GM19099 (cell line): ENCODE measurements at regions not wholly inside any gene's neighbourhood (a gene's known extent, or its start where the extent isn't known, plus 50 kb on each side); places are given as distances from the start of the nearest gene placed in this dataset.

Experiments
- POLR2A ChIP-seq: IDR thresholded peaks from 3 replicates; pipeline ENCODE4 v1.6.1; 2011; ENCODE audit warnings: low read depth; ENCODE audit not compliant: insufficient read length; ENCODE audit errors: extremely low read depth

DNA sequence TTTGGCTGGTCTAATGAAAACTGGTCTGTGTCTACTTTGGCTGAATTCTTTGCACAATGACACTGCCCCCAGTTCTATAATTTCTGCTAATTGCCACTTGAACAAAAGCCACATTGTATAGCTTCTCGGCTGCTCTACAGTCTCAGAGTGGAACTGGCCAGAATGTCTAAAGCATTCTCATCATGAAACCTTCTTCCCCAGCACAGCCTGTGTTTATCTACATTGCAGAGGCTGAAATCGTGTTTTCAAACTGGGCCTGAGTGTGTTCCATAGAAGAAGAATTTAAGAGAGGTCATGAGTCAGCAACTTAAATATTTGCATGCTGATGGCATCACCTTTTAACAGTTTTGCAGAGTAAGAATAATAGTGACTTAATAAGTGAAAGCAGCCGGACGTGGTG, 177.2 kb downstream of the BUB3 start:
- TF ChIP-seq POLR2A = no peak

DNA sequence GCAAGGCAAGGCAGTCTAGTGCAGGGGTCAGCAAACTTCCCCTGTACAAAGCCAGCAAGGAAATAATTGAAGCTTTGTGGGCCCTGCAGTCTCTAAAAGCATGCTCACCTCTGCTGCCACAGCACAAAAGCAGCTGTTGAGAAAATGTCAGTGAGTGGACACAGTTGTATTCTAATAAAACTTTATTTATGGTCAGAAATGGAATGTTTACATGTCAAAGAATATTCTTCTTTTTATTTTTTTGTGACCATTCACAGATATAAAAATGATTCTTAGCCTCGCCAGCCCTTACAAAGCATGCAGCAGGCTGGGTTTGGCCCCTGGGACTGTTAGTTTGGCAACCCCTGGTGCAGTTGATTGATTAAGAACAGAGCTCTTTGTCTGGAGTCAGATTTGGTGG, 192.4 kb downstream of the BUB3 start:
- no peak for TF ChIP-seq POLR2A

DNA sequence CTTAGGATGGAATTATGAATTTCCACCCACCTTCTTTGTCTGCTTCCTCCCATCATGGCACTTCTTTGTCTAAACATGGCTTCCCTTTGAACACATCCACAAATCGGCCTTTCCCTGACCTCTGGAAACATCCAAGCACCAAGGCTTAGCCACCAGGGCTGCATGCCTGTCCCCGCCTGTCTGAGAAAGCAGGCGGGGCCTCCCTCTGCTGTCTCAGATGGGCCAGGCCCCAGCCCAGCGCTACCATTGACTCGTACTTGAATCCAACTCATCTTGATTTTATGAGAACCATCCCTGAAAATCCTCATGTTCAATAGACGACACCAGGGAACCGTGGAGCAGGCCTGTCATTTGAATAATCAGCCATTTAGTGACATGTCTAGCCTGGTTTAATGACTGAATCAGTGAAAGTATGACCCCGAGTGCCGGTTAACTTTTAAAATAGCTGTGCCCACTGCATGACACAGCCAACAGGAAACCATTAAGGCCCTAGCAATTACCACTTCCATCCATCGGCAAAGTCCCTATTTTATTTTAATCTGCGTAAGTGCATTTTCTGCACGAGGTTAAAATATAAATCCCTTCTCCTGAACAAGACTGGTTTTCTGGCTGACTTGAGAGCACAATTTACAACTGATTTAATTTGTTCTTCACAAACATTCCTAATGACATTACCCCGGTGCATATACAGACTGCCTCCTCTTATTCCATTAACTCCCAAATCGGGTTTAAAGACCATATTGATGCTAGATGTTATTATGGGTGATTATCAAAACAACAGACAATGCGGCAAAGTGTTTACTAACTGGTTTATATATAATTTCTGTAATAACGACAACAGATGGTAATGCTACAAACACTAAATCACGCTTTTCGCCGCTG, 194.7 kb downstream of the BUB3 start:
- TF ChIP-seq POLR2A = no peak

DNA sequence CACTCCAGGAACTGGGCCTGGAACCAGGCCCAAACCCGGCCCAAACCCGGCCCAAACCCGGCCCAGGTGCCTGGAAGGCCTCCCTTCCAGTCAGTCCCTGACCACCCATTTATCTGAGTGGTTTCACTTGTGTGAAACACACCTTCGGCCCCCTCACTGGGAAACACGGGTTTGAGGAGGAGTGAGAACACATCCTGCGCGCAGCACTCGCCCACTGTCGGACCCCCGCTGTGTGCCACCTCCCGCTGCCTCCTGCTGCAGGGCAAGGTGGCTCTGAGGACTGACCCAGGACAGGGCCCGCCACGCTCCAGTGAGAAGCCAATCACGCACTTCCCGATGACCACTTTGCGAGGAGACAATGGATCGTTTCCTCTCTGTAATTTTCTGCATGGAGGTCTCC, 197.5 kb downstream of the BUB3 start:
- no peak for TF ChIP-seq POLR2A

DNA sequence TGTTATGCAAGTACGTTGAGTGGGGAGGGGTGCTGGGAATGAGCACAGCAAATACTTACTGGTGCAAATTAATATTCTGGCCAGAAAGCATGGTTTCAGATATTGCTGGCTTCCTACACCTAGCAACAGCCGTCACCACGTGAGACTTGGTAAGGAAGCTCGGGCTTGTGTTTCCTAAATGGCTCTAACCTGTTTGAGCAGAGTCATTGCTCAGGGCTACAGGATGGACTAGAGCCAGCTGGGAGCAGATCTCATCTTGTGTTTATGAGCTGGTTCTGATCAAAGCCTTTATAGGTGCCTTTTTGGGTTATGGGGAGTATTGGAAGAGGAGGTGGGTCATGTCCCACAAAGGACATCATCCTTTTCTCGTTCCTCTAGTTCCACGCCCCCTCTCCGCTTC, 200.3 kb downstream of the BUB3 start:
- no peak for TF ChIP-seq POLR2A

DNA sequence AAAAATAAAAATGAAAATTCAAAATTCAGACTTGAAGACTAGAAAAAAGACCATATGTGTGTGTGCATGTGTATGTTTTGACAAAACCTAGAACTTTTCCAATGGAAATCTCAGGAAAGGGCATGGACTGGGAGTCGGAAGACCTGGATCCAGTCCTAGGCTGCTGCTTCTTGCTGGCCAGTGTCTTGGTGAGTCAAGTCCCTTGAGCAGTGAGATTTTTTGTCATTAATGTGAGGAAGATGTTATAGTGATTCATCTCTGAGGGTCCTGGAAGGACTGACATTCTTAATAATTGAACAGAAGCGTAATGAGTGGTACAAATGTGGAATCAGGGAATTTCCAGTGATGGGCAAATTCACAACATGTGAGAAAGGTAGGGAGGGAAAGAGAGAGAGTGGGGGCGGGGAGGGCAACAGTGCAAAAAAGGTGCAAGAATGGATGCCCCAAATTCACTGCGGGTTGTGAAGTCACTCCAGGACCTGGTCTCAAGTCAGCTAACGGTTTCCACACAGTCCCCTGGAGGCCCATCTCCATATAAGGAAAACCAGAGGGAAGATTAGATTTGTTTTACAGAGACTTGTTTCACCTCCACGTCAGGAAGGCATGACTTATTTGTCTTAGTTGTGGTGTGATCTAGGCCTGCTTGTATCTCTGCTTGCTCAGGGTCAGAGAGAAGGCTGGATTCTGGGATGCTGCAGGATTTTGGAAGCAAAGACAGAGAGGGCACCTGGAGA, 201.7 kb downstream of the BUB3 start:
- TF ChIP-seq POLR2A = no peak

DNA sequence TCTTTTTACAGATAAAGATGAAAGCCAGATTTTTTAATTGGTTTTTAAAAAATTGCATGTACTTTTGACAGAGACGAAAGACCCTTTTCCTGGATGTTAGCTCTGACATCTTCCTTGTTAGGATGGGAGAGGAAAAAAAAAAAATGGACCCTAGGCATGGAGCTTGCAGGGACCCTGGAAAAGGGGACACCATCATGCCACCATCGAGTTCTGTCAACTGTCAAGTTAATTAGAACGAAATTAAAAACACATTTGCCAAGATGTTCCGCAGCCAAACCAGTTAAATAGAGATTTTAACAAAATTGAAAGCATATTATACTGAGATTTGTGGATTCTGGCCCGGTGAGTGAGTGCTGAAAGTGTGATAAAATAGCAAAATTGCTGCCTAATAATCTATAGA, 202.6 kb downstream of the BUB3 start:
- no peak for TF ChIP-seq POLR2A

DNA sequence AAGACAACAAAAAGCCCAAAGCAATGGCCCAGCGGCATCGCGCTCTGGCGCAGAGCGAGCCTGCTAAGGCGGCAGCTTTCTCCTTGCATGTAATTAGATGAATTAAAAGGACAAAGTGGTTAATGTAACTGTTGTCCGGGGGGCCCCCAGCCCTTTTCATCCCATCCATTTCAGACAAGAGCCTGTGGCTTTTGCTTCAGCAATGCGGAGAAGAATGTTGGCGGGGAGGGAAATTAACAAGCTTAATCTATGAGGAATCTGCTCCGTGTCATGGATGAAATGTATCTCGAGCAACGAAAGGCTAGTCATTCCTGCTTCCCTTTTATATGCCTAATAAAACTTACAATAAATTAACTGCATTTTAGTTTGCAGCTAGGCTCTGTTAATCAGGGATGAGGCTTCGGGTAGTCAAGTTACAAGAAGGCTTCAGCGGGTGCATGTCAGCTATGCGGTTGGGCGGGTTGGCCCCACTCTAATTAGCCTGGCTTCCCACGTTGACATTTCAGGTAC, 203.3 kb downstream of the BUB3 start:
- no peak for TF ChIP-seq POLR2A

DNA sequence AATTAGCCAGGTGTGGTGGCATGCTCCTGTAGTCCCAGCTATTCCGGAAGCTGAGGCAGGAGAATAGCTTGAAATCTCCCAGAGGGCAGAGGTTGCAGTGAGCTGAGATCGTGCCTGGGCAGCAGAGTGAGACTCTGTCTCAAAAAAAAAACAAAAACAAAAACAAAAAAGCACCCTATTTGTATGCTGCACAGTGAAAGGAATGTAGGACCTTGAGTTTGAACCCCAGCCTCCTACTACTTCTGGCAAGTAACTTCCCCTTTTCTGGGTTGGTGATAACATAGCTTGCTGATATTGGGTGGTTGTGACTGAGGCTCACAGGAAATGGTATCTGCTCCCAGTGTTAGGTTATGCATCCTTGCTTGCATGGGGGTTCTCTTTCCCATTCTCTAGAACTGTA, 205.3 kb downstream of the BUB3 start:
- TF ChIP-seq POLR2A = no peak

DNA sequence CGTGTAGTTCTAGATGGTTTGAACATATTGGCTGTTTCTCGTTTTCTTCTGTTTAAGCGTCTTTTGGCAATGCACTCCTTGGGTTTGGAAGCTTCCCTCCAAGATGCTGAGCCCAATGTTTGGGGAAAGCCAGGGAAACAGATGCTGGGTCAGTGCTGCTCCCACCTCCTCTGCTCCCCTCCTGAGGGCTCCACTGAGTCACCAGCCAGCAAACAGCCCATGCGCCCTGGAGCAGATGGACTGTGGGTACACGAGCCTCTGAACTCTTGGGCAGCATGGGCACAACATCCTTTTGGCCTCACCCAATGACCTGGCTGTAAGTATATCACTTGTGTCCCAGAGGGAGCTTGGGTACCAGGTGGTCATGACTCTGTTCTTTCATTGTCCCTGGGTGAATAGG, 207.6 kb downstream of the BUB3 start:
- no peak for TF ChIP-seq POLR2A

DNA sequence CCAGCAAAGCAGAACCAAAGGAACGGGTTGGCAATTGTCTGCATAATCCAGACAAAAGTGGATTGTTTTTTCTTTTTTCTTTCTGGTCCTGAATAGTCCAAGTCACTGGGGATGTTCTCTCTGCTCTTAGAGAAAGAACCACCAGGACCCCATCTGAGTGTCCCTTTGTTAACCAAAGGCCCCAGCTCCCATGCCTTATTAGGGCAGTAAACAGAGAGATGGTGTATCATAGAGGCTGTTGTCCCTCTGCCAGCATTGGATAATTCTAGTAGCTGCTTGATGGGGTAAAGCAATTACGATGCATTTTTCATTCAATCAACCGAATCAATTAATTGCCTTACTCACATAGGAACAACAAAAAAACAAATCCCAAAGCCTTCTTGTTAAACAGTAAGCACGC, 213.0 kb downstream of the BUB3 start:
- TF ChIP-seq POLR2A = no peak

DNA sequence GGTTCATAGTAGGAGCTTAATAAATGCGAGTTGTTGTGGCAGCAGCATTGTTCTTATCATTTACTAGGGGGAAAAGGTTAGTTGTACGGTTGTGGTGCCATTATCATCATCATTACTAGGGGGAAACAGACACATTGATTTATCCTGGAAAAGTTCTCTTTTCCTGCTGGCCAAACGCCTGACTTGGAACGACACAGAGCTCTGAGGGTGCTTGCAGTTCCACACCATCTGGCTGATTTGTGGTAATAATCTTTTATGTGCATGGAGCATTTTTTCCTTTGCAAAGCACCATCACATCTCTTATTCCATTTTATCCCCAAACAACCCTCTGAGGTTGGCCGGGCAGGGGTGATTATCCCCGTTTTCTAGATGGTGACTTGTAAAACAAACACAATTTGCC, 219.4 kb downstream of the BUB3 start:
- TF ChIP-seq POLR2A = no peak

DNA sequence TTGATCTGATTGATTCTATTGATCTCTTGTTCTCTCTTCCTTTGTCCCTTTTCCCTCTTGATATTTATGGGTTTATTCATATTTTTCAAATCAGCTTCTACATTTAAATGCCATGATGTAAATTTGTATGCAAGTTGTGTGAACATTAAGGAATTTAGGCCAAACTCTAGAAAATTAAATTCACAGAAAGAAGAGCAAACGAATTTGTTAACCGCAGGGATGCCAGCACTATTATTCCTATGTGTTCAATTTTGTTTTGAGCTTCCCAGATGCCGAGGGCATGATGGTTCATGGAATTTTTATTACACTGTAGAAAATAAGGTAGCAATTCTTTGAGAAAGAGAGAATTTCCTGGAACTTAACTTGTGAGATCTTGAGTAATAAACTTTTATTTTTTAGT, 220.9 kb downstream of the BUB3 start:
- TF ChIP-seq POLR2A = no peak

DNA sequence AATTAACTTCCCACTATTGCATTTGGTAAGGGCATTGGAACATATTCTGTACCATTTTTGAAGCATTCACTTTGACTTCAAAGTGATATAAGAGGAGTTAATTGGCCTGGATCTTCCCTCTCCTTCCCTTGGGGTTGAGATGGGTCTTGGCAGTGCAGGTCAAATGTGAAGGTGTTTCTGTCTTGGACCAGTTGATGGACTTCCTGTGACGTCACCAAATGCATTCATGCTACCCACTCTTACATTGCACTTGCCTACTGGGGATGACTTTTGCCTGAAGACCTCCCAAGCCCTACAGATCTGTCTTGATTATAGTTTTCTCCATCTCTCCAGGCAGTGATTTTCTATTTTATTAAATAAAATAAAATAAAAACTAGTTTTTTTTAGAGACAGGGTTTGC, 221.5 kb downstream of the BUB3 start:
- no peak for TF ChIP-seq POLR2A

DNA sequence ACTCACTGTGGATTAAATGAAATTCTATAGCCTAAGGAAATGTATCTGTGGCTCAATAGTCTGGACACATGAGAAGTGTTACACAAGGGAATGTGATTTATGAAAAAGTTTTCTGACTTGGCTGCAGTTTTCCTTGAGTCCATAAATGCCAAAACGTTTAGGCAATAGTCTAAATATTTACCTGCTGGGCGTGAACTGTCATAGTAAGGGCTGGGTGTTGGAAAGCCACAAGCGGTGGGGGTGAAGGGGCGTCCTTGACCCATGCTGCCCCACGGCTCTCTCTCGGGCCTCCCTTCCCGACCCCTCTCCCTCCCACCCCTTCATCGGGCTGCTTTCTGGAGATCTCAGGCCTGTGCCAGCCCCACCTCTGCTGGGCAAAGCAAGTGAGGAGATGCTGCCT, 223.7 kb downstream of the BUB3 start:
- TF ChIP-seq POLR2A = no peak

DNA sequence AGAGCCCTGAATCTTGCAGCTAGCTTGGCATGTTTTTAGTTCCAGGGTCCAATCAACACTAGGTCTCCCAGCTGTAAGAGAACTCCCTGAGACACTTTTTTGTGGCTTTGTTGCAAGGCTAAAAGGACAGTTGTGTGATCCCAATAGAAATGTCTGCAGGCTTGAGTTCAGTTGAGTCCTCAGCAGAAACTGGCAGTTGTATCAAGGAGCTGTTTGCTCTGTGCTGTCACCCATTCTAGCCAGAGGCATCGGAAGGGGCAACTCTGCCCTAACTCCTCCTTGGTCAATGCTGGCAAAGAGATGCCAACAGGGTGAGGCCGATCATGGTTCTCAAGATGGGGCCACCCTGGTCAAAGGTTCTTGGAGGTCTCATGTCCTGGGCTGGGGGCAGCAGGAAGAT, 224.1 kb downstream of the BUB3 start:
- no peak for TF ChIP-seq POLR2A
